ENCODE measurements at regions not wholly inside any gene's neighbourhood (a gene's known extent, or its start where the extent isn't known, plus 50 kb on each side); places are given as distances from the start of the nearest gene placed in this dataset.
"Not testable (repeated sequence)": the region's sequence is repeated elsewhere in the genome, so short reads cannot be mapped to it uniquely, and the experiment has no call there.

GRCh38 chr2:89221474-89221873, 530.0 kb downstream of the RPIA start:
- TF ChIP-seq, protein P1, sequence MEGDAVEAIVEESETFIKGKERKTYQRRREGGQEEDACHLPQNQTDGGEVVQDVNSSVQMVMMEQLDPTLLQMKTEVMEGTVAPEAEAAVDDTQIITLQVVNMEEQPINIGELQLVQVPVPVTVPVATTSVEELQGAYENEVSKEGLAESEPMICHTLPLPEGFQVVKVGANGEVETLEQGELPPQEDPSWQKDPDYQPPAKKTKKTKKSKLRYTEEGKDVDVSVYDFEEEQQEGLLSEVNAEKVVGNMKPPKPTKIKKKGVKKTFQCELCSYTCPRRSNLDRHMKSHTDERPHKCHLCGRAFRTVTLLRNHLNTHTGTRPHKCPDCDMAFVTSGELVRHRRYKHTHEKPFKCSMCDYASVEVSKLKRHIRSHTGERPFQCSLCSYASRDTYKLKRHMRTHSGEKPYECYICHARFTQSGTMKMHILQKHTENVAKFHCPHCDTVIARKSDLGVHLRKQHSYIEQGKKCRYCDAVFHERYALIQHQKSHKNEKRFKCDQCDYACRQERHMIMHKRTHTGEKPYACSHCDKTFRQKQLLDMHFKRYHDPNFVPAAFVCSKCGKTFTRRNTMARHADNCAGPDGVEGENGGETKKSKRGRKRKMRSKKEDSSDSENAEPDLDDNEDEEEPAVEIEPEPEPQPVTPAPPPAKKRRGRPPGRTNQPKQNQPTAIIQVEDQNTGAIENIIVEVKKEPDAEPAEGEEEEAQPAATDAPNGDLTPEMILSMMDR (conservative IDR thresholded peaks at IDR 0.05; ENCODE audit: low read depth, low read length), result not testable (repeated sequence)
- TF ChIP-seq EZH2 (IDR thresholded peaks at IDR 0.05; ENCODE audit: borderline replicate concordance, low read depth, low read length, poor library complexity, severe bottlenecking), result not testable (repeated sequence)

Data from A673 (cell line).